ENCODE measurements at regions not wholly inside any gene's neighbourhood (a gene's known extent, or its start where the extent isn't known, plus 50 kb on each side); places are given as distances from the start of the nearest gene placed in this dataset.

GRCh38 chr1:5509664-5510452 is 482.4 kb downstream of the NPHP4 start:
- peak in 1 of 4 donors; percentile 7 for DNase-seq (ENCODE audit: low read depth in 4 of 4, low spot score in 3 of 4)

GRCh38 chr1:5508669-5509330 is 483.4 kb downstream of the NPHP4 start:
- no peak for DNase-seq (ENCODE audit: low read depth in 4 of 4, low spot score in 3 of 4)

GRCh38 chr1:5507340-5507739 is 484.9 kb downstream of the NPHP4 start:
- DNase-seq (ENCODE audit: low read depth in 4 of 4, low spot score in 3 of 4), result no peak

GRCh38 chr1:5506634-5507033 is 485.6 kb downstream of the NPHP4 start:
- DNase-seq (ENCODE audit: low read depth in 4 of 4, low spot score in 3 of 4), result no peak

GRCh38 chr1:5505944-5506343 is 486.3 kb downstream of the NPHP4 start:
- no peak for DNase-seq (ENCODE audit: low read depth in 4 of 4, low spot score in 3 of 4)

GRCh38 chr1:5504364-5504740 is 487.9 kb downstream of the NPHP4 start:
- no peak for DNase-seq (ENCODE audit: low read depth in 4 of 4, low spot score in 3 of 4)

GRCh38 chr1:5503556-5504363 is 488.5 kb downstream of the NPHP4 start:
- no peak for DNase-seq (ENCODE audit: low read depth in 4 of 4, low spot score in 3 of 4)

GRCh38 chr1:5502311-5503194 is 489.7 kb downstream of the NPHP4 start:
- no peak for DNase-seq (ENCODE audit: low read depth in 4 of 4, low spot score in 3 of 4)

GRCh38 chr1:5501206-5501930 is 490.9 kb downstream of the NPHP4 start:
- DNase-seq (ENCODE audit: low read depth in 4 of 4, low spot score in 3 of 4), result no peak

GRCh38 chr1:5500541-5500940 is 491.7 kb downstream of the NPHP4 start:
- DNase-seq (ENCODE audit: low read depth in 4 of 4, low spot score in 3 of 4), result no peak

GRCh38 chr1:5497503-5497902 is 494.7 kb downstream of the NPHP4 start:
- no peak for DNase-seq (ENCODE audit: low read depth in 4 of 4, low spot score in 3 of 4)

- no peak for DNase-seq (ENCODE audit: low read depth in 4 of 4, low spot score in 3 of 4)
These were observed 496.4 kb downstream of the NPHP4 start for GRCh38 chr1:5495596-5496410.

- no peak for DNase-seq (ENCODE audit: low read depth in 4 of 4, low spot score in 3 of 4)
These were observed 497.7 kb downstream of the NPHP4 start for GRCh38 chr1:5494518-5494917.

- no peak for DNase-seq (ENCODE audit: low read depth in 4 of 4, low spot score in 3 of 4)
These were observed 498.3 kb downstream of the NPHP4 start for GRCh38 chr1:5493851-5494311.

GRCh38 chr1:5493275-5493674 is 498.9 kb downstream of the NPHP4 start:
- no peak for DNase-seq (ENCODE audit: low read depth in 4 of 4, low spot score in 3 of 4)

GRCh38 chr1:5492846-5493245 is 499.4 kb downstream of the NPHP4 start:
- DNase-seq (ENCODE audit: low read depth in 4 of 4, low spot score in 3 of 4), result no peak

- no peak for DNase-seq (ENCODE audit: low read depth in 4 of 4, low spot score in 3 of 4)
These were observed 500.9 kb downstream of the NPHP4 start for GRCh38 chr1:5491207-5491904.

GRCh38 chr1:5490635-5491034 is 501.6 kb downstream of the NPHP4 start:
- DNase-seq (ENCODE audit: low read depth in 4 of 4, low spot score in 3 of 4), result no peak

Data from left renal pelvis (tissue), 4 donors.